Tibial nerve (tissue), 4 donors: ENCODE measurements at regions not wholly inside any gene's neighbourhood (a gene's known extent, or its start where the extent isn't known, plus 50 kb on each side); places are given as distances from the start of the nearest gene placed in this dataset.

Experiments used
- DNase-seq, 2 donors: peaks; one replicate each; pipeline ENCODE4 v3.0.0-alpha.2; 2019; ENCODE audit warnings: low spot score in 2 of 2
- H3K27ac ChIP-seq, 4 donors: fragments of 200-600 bp; sonication (generic) in 3 of 4; one replicate each; pipeline ENCODE4 v1.5.1; 2017 to 2019; ENCODE audit warnings: mild to moderate bottlenecking in 1 of 4
- H3K27me3 ChIP-seq, 2 donors: fragments of 200-600 bp; sonication (generic) in 1 of 2; one replicate each; pipeline versions ENCODE4 v1.5.1 to v1.6.0; 2017 to 2019
- H3K36me3 ChIP-seq, 3 donors: fragments of 200-600 bp; sonication (generic); one replicate each; pipeline ENCODE4 v1.5.1; 2018 to 2019
- H3K4me1 ChIP-seq, 4 donors: fragments of 200-600 bp; sonication (generic) in 3 of 4; one replicate each; pipeline ENCODE4 v1.5.1; 2017 to 2019
- H3K4me3 ChIP-seq, 4 donors: fragments of 200-600 bp; sonication (generic) in 3 of 4; one replicate each; pipeline ENCODE4 v1.5.1; 2017 to 2019; ENCODE audit warnings: mild to moderate bottlenecking in 1 of 4, moderate library complexity in 1 of 4
- H3K9me3 ChIP-seq, 4 donors: fragments of 200-600 bp; sonication (generic) in 3 of 4; one replicate each; pipeline ENCODE4 v1.5.1; 2017 to 2019
- CTCF ChIP-seq, 5 experiments: fragments of 200-600 bp in 3 of 5; fragments of 450-650 bp in 2 of 5; sonication (generic) in 3 of 5; IDR thresholded peaks; one replicate each; pipeline ENCODE4 v1.5.1; 2016 to 2019; ENCODE audit warnings: antibody characterized with exemption in 5 of 5, mild to moderate bottlenecking in 3 of 5, moderate library complexity in 2 of 5
- EP300 ChIP-seq, 2 donors: sonication (generic); formaldehyde crosslinking; IDR thresholded peaks; one replicate each; pipeline ENCODE4 v1.6.1; 2017; ENCODE audit warnings: antibody characterized with exemption in 2 of 2, mild to moderate bottlenecking in 1 of 2
- POLR2A ChIP-seq, 2 donors: fragments of 450-650 bp; IDR thresholded peaks; one replicate each; pipeline ENCODE4 v1.6.1; 2017; ENCODE audit warnings: antibody characterized with exemption in 2 of 2, mild to moderate bottlenecking in 2 of 2, moderate library complexity in 2 of 2
- WGBS, 2 donors: methylation state at CpG; one replicate each; pipeline ENCODE4 v1.1.5; 2018; 5-methylcytosine and 5-hydroxymethylcytosine counted together

DNA sequence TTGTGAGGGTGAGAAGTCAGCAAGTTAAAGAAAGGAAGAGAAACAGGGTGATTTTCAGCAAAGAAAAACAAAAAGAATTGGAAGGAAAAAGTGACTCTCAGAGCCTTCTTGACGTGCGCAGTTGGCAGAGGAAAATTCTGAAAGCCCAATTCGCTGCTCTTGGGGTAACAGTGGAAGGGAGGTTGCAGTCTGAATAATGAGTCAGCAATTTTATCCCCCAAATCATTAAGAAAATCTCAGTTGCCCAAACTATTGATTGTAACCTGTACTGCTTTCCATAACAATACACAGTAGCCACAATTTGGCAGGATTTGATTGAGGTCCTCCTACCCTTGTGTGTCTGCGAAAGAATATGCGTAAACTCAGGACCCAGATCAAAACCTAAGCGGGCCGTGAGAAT lies 309.1 kb downstream of the EMP1 start:
- Histone ChIP-seq H3K27ac (no peak overlapping the region), H3K4me3 (no peak overlapping the region), H3K4me1 (peaks cover 0 to 16% (median 5%) of the 10 kb centered on the region in 4 donors), H3K9me3 (no peaks in the 10 kb centered on the region), H3K36me3 (no peaks in the 10 kb centered on the region), H3K27me3 (no peaks in the 10 kb centered on the region)
- no peak for DNase-seq
- 79 to 92% methylated on average over 7 of the region's 7 CpGs for WGBS, 2 donors
- TF ChIP-seq POLR2A (IDR thresholded peaks at IDR 0.05) (no peak), CTCF (IDR thresholded peaks at IDR 0.05) (no peak)

DNA sequence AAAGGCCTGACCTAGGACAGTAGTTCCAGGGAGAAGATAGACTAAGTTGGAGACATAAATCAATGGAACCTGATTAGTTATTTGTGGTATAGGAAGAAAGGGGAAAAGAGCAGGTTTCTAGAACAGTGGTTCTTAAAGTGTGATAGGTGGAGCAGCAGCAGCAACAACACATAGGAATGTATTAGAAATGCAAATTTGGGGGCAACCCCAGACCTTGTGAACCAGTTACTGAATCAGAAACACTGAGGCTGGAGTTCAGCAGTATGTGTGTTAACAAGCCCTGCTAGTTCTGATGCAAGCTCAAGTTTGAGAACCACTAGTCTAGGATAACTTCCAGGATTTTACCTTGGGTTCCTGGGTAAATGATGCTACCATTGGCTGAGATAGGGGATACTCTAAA lies 308.7 kb downstream of the EMP1 start:
- Histone ChIP-seq H3K9me3 (no peaks in the 10 kb centered on the region), H3K27ac (no peak overlapping the region), H3K27me3 (no peaks in the 10 kb centered on the region), H3K4me1 (peaks cover 0 to 16% (median 5%) of the 10 kb centered on the region in 4 donors), H3K4me3 (no peak overlapping the region), H3K36me3 (no peaks in the 10 kb centered on the region)
- TF ChIP-seq EP300 (IDR thresholded peaks at IDR 0.05), result no peak
- no peak for TF ChIP-seq POLR2A (IDR thresholded peaks at IDR 0.05)
- no peak for TF ChIP-seq CTCF (IDR thresholded peaks at IDR 0.05)
- DNase-seq, result no peak

DNA sequence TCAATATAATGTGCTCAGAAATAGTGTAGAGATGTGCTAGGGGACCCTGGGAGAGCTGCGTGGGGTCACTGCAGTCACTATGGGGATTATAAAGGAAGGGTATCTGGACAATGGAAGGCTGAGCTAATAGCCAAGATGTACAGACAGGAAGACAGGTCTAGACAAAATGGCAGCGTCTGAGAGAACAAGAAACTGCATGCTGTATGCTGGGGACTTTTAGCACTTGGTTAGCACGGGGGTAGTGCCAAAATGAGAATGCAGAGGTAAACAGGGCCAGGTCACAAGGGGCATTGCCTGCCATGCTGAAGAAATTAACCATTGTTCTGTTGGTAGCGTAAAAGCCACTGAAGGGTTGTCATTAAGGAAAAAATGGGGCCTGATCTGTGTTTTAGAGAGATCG lies 308.2 kb downstream of the EMP1 start:
- TF ChIP-seq CTCF (IDR thresholded peaks at IDR 0.05) (no peak), EP300 (IDR thresholded peaks at IDR 0.05) (no peak), POLR2A (IDR thresholded peaks at IDR 0.05) (no peak)
- Histone ChIP-seq H3K27me3 (no peaks in the 10 kb centered on the region), H3K4me1 (peaks cover 0 to 16% (median 5%) of the 10 kb centered on the region in 4 donors), H3K9me3 (no peaks in the 10 kb centered on the region), H3K27ac (peak overlapping the region in 1 of 4 donors; percentile 15), H3K36me3 (no peaks in the 10 kb centered on the region), H3K4me3 (no peak overlapping the region)
- no peak for DNase-seq
- 71 to 77% methylated on average over 5 of the region's 5 CpGs for WGBS, 2 donors

DNA sequence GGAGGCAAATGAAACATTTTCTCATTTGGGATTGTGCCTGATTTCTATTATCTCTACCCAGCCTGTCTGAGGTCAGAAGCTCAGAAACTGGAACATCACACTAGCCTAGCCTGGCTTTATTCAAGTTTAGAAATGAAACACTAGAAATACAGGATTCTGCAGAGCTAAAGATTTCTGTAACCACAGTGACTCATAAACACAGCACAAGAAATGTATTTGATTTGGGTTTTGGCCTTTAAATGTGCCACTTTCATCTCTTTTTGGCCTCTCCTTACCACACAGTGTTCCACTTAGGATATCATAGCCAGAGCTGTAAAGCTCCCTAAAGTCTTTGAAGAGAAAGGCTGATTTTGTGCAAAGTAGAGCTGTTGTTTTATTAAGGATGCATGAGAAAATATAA lies 307.5 kb downstream of the EMP1 start:
- Histone ChIP-seq H3K27ac (no peak overlapping the region), H3K36me3 (no peaks in the 10 kb centered on the region), H3K4me3 (no peak overlapping the region), H3K4me1 (peaks cover 0 to 16% (median 5%) of the 10 kb centered on the region in 4 donors), H3K9me3 (no peaks in the 10 kb centered on the region), H3K27me3 (no peaks in the 10 kb centered on the region)
- DNase-seq, result no peak
- TF ChIP-seq CTCF (IDR thresholded peaks at IDR 0.05), result no peak
- TF ChIP-seq EP300 (IDR thresholded peaks at IDR 0.05), result no peak
- TF ChIP-seq POLR2A (IDR thresholded peaks at IDR 0.05), result no peak

- Histone ChIP-seq H3K9me3 (no peaks in the 10 kb centered on the region), H3K36me3 (no peaks in the 10 kb centered on the region), H3K4me1 (peaks cover 0 to 16% (median 5%) of the 10 kb centered on the region in 4 donors), H3K27me3 (no peaks in the 10 kb centered on the region), H3K27ac (no peak overlapping the region), H3K4me3 (no peak overlapping the region)
- DNase-seq, result no peak
- TF ChIP-seq POLR2A (IDR thresholded peaks at IDR 0.05) (no peak), EP300 (IDR thresholded peaks at IDR 0.05) (no peak), CTCF (IDR thresholded peaks at IDR 0.05) (no peak)
- 69 to 73% methylated on average over 2 of the region's 2 CpGs for WGBS, 2 donors
These were observed 306.7 kb downstream of the EMP1 start for GRCh38 chr12:13503094-13503835.
